WTC11 (cell line): ENCODE measurements at regions not wholly inside any gene's neighbourhood (a gene's known extent, or its start where the extent isn't known, plus 50 kb on each side); places are given as distances from the start of the nearest gene placed in this dataset.

Experiments
- ATAC-seq: fragments of 200-7000 bp; cut with Tn5 transposase; 2 replicates; pipeline ENCODE4 v1.10.0; 2021; ENCODE audit warnings: mild to moderate bottlenecking, moderate library complexity
- CTCF ChIA-PET: fragments of 300-600 bp; sonication (Branson Sonifier 250); formaldehyde crosslinking; loops from one replicate; lab custom pipeline; 2021; ENCODE audit warnings: antibody characterized with exemption; lab: Charles Lee
- POLR2A ChIA-PET: fragments of 350-600 bp; sonication (Branson Sonifier 250); formaldehyde crosslinking; loops from one replicate; lab custom pipeline; 2021; ENCODE audit warnings: antibody characterized with exemption; lab: Charles Lee
- DNase-seq: peaks from one replicate; pipeline ENCODE4 v3.0.0; 2021; ENCODE audit warnings: low spot score
- H3K27ac Mint-ChIP-seq: 2 replicates; pipeline ENCODE4 v1.8.0; 2021; ENCODE audit warnings: mixed read lengths
- H3K27me3 Mint-ChIP-seq: 2 replicates; pipeline ENCODE4 v1.8.0; 2021; ENCODE audit warnings: low read depth, mild to moderate bottlenecking, moderate library complexity, mixed read lengths
- H3K36me3 Mint-ChIP-seq: 2 replicates; pipeline ENCODE4 v1.8.0; 2021; ENCODE audit warnings: mixed read lengths
- H3K4me1 Mint-ChIP-seq: 2 replicates; pipeline ENCODE4 v1.8.0; 2022; ENCODE audit warnings: mixed read lengths
- H3K4me3 Mint-ChIP-seq: 2 replicates; pipeline ENCODE4 v1.8.0; 2021; ENCODE audit warnings: mild to moderate bottlenecking, moderate library complexity, mixed read lengths
- H3K9me3 Mint-ChIP-seq: 2 replicates; pipeline ENCODE4 v1.8.0; 2021; ENCODE audit warnings: mixed read lengths
- AR ChIP-seq: fragments of 250-450 bp; sonication (Bioruptor Pico); IDR thresholded peaks from 2 replicates; pipeline ENCODE4 v1.9.0; 2021; ENCODE audit warnings: mild to moderate bottlenecking
- CDX4 ChIP-seq: fragments of 250-450 bp; sonication (Bioruptor Pico); IDR thresholded peaks from 2 replicates; pipeline ENCODE4 v1.9.0; 2021; ENCODE audit warnings: moderate library complexity, mild to moderate bottlenecking, inconsistent platforms, borderline replicate concordance
- CREB1 ChIP-seq: sonication (generic); formaldehyde crosslinking; IDR thresholded peaks from 2 replicates; pipeline ENCODE4 v1.8.0; 2023; ENCODE audit warnings: mild to moderate bottlenecking, missing genetic modification reagents
- EMX1 ChIP-seq: fragments of 250-450 bp; sonication (Bioruptor Pico); IDR thresholded peaks from 2 replicates; pipeline ENCODE4 v1.8.0; 2021; ENCODE audit warnings: mild to moderate bottlenecking
- ESRRA ChIP-seq: sonication (generic); formaldehyde crosslinking; IDR thresholded peaks from 2 replicates; pipeline ENCODE4 v1.8.1; 2022; ENCODE audit warnings: mild to moderate bottlenecking, missing genetic modification reagents, borderline replicate concordance
- ETV6 ChIP-seq: sonication (generic); formaldehyde crosslinking; IDR thresholded peaks from 2 replicates; pipeline ENCODE4 v1.8.1; 2022; ENCODE audit warnings: mild to moderate bottlenecking, missing genetic modification reagents
- IRF1 ChIP-seq: sonication (generic); formaldehyde crosslinking; IDR thresholded peaks from 2 replicates; pipeline ENCODE4 v1.8.0; 2023; ENCODE audit warnings: missing genetic modification reagents
- KAT7 ChIP-seq: sonication (generic); formaldehyde crosslinking; IDR thresholded peaks from 2 replicates; pipeline ENCODE4 v1.8.1; 2023; ENCODE audit warnings: missing genetic modification reagents, mild to moderate bottlenecking, borderline replicate concordance
- MYBL2 ChIP-seq: sonication (generic); formaldehyde crosslinking; IDR thresholded peaks from 2 replicates; pipeline ENCODE4 v1.8.1; 2023; ENCODE audit warnings: mild to moderate bottlenecking, moderate library complexity, missing genetic modification reagents
- NR1H2 ChIP-seq: sonication (generic); formaldehyde crosslinking; IDR thresholded peaks from 2 replicates; pipeline ENCODE4 v1.9.0; 2021; ENCODE audit warnings: mild to moderate bottlenecking, moderate library complexity, missing genetic modification reagents
- NR2C2 ChIP-seq: sonication (generic); formaldehyde crosslinking; IDR thresholded peaks from 2 replicates; pipeline ENCODE4 v1.8.0; 2022; ENCODE audit warnings: mild to moderate bottlenecking, missing genetic modification reagents
- OVOL2 ChIP-seq: fragments of 250-450 bp; sonication (Bioruptor Pico); IDR thresholded peaks from 2 replicates; pipeline ENCODE4 v1.9.0; 2021; ENCODE audit warnings: mild to moderate bottlenecking, borderline replicate concordance
- SMAD4 ChIP-seq: sonication (generic); formaldehyde crosslinking; IDR thresholded peaks from 2 replicates; pipeline ENCODE4 v1.8.0; 2022; ENCODE audit warnings: mild to moderate bottlenecking, missing genetic modification reagents
- SP1 ChIP-seq: sonication (generic); formaldehyde crosslinking; conservative IDR thresholded peaks from 2 replicates; pipeline ENCODE4 v1.8.1; 2022; ENCODE audit warnings: missing genetic modification reagents
- USF2 ChIP-seq: sonication (generic); formaldehyde crosslinking; IDR thresholded peaks from 2 replicates; pipeline ENCODE4 v1.8.1; 2023; ENCODE audit warnings: mild to moderate bottlenecking, missing genetic modification reagents, moderate library complexity
- ZBTB21 ChIP-seq: sonication (generic); formaldehyde crosslinking; IDR thresholded peaks from 2 replicates; pipeline ENCODE4 v1.8.1; 2023; ENCODE audit warnings: mild to moderate bottlenecking, missing genetic modification reagents, borderline replicate concordance
- ZBTB43 ChIP-seq: sonication (generic); formaldehyde crosslinking; IDR thresholded peaks from 2 replicates; pipeline ENCODE4 v1.8.1; 2023; ENCODE audit warnings: mild to moderate bottlenecking, missing genetic modification reagents
- ZMAT4 ChIP-seq: fragments of 250-450 bp; sonication (Bioruptor Pico); IDR thresholded peaks from 2 replicates; pipeline ENCODE4 v1.9.0; 2021; ENCODE audit warnings: mild to moderate bottlenecking
- ZNF138 ChIP-seq: sonication (generic); formaldehyde crosslinking; conservative IDR thresholded peaks from 2 replicates; pipeline ENCODE4 v1.8.1; 2022; ENCODE audit warnings: mild to moderate bottlenecking, moderate library complexity, missing genetic modification reagents
- ZNF281 ChIP-seq: sonication (generic); formaldehyde crosslinking; IDR thresholded peaks from 2 replicates; pipeline ENCODE4 v1.8.0; 2023; ENCODE audit warnings: mild to moderate bottlenecking, missing genetic modification reagents

- DNase-seq: no peak
- Mint-ChIP-seq H3K4me3 (no peak overlapping the region), H3K4me1 (no peaks in the 10 kb centered on the region), H3K27ac (no peak overlapping the region), H3K36me3 (peaks cover 2% of the 10 kb centered on the region), H3K9me3 (peaks cover 16% of the 10 kb centered on the region), H3K27me3 (no peaks in the 10 kb centered on the region)
- CTCF ChIA-PET: no interaction called here
- no peak for ATAC-seq
- POLR2A ChIA-PET: no interaction called here
- TF ChIP-seq ZBTB21 (CRISPR knock-in tag) (no peak), CDX4 (CRISPR knock-in tag) (no peak), EMX1 (no peak), ESRRA (CRISPR knock-in tag) (no peak), KAT7 (no peak), ETV6 (CRISPR knock-in tag) (no peak), MYBL2 (no peak), NR2C2 (no peak)
Observed at GRCh38 chr3:104566054-104566453, 800.7 kb upstream of the ALCAM start.

- no peak overlapping the region for H3K4me3 Mint-ChIP-seq
- POLR2A ChIA-PET: no interaction called here
- DNase-seq (no peak), ATAC-seq (no peak)
- CTCF ChIA-PET: no interaction called here
- H3K36me3 Mint-ChIP-seq: peaks cover 62% of the 10 kb centered on the region
- no peaks in the 10 kb centered on the region; the same call in none of the 2 replicates for H3K27me3 Mint-ChIP-seq
- H3K27ac Mint-ChIP-seq: no peak overlapping the region
- H3K4me1 Mint-ChIP-seq: no peaks in the 10 kb centered on the region
- H3K9me3 Mint-ChIP-seq: peaks cover 70% of the 10 kb centered on the region
- TF ChIP-seq NR1H2 (CRISPR knock-in tag) (no peak), CREB1 (CRISPR knock-in tag) (no peak), SMAD4 (CRISPR knock-in tag) (no peak), AR (no peak)
Observed at GRCh38 chr3:104575634-104576033, 791.1 kb upstream of the ALCAM start.

GRCh38 chr3:104578558-104578957 lies 788.2 kb upstream of the ALCAM start:
- ChIA-PET CTCF (no interaction called here), POLR2A (no interaction called here)
- Mint-ChIP-seq H3K4me1 (no peaks in the 10 kb centered on the region), H3K27ac (no peak overlapping the region), H3K36me3 (peaks cover 58% of the 10 kb centered on the region), H3K4me3 (no peak overlapping the region), H3K9me3 (peaks cover 81% of the 10 kb centered on the region), H3K27me3 (no peaks in the 10 kb centered on the region; the same call in none of the 2 replicates)
- ATAC-seq: no peak
- peak; percentile 11 for DNase-seq
- TF ChIP-seq OVOL2 (CRISPR knock-in tag) (no peak), ZMAT4 (CRISPR knock-in tag) (no peak), CDX4 (CRISPR knock-in tag) (no peak), SP1 (CRISPR knock-in tag) (no peak), ZBTB43 (CRISPR knock-in tag) (no peak), ZNF138 (no peak), ZNF281 (CRISPR knock-in tag) (no peak), USF2 (no peak), IRF1 (CRISPR knock-in tag) (no peak)
